Colonic mucosa (tissue), 4 donors: ENCODE measurements at regions not wholly inside any gene's neighbourhood (a gene's known extent, or its start where the extent isn't known, plus 50 kb on each side); places are given as distances from the start of the nearest gene placed in this dataset.
"Not testable (repeated sequence)": the region's sequence is repeated elsewhere in the genome, so short reads cannot be mapped to it uniquely, and the experiment has no call there.

Experiments used
- DNase-seq: peaks from one replicate; pipeline ENCODE4 v3.0.0-alpha.2; 2020
- H3K27ac ChIP-seq: fragments of 200-600 bp; one replicate; pipeline ENCODE4 v1.8.0; 2021
- H3K27me3 ChIP-seq: fragments of 200-600 bp; one replicate; pipeline ENCODE4 v1.8.0; 2021
- H3K36me3 ChIP-seq: fragments of 200-600 bp; one replicate; pipeline ENCODE4 v1.8.0; 2021
- H3K4me1 ChIP-seq: fragments of 200-600 bp; one replicate; pipeline ENCODE4 v1.8.0; 2021; ENCODE audit warnings: mild to moderate bottlenecking
- H3K4me3 ChIP-seq: fragments of 200-600 bp; one replicate; pipeline ENCODE4 v1.8.0; 2021
- H3K9ac ChIP-seq, 2 donors: one replicate each; pipeline ENCODE4 v1.7.0; 2013; ENCODE audit warnings: control low read depth in 2 of 2, low read depth in 2 of 2, low read length in 2 of 2
- H3K9me3 ChIP-seq: fragments of 200-600 bp; one replicate; pipeline ENCODE4 v1.8.0; 2021
- CTCF ChIP-seq: fragments of 200-600 bp; IDR thresholded peaks from one replicate; pipeline ENCODE4 v1.8.0; 2022; ENCODE audit warnings: antibody characterized with exemption, mild to moderate bottlenecking
- intact Hi-C: fragments of 100-400 bp; cut with DNase I; formaldehyde crosslinking; loops from one replicate; pipeline ENCODE4 v1.14.1; 2022
- donor health status: healthy.
- donor health status: DM: no; HTN: no; CAD: no.
- donor health status: DM: no; HTN: no; CAD: no.

- intact Hi-C loops: no loop called here
- no peak for DNase-seq
- no peak overlapping the region for H3K9ac ChIP-seq
These were observed 83.7 kb upstream of the SLC6A11 start for GRCh38 chr3:10732292-10732691.

GRCh38 chr3:10733297-10733696 lies 82.7 kb upstream of the SLC6A11 start:
- Histone ChIP-seq H3K4me3 (no peak overlapping the region), H3K4me1 (no peaks in the 10 kb centered on the region), H3K9ac (no peak overlapping the region), H3K9me3 (peaks cover 8% of the 10 kb centered on the region), H3K27me3 (no peaks in the 10 kb centered on the region), H3K36me3 (no peaks in the 10 kb centered on the region), H3K27ac (no peak overlapping the region)
- intact Hi-C loops: no loop called here
- no peak for TF ChIP-seq CTCF
- DNase-seq: no peak

More at GRCh38 chr3:10732292-10732691, 83.7 kb upstream of the SLC6A11 start:
- TF ChIP-seq CTCF: no peak
- Histone ChIP-seq H3K9me3 (peaks cover 8% of the 10 kb centered on the region), H3K4me1 (no peaks in the 10 kb centered on the region), H3K4me3 (no peak overlapping the region), H3K27ac (no peak overlapping the region), H3K36me3 (no peaks in the 10 kb centered on the region), H3K27me3 (no peaks in the 10 kb centered on the region)

GRCh38 chr3:10736444-10736843 lies 79.6 kb upstream of the SLC6A11 start:
- H3K4me1 ChIP-seq, intact Hi-C loops, DNase-seq, H3K9ac ChIP-seq, H3K27ac ChIP-seq, H3K4me3 ChIP-seq, H3K27me3 ChIP-seq, H3K36me3 ChIP-seq, H3K9me3 ChIP-seq: not testable (repeated sequence)

- Histone ChIP-seq H3K27me3 (no peaks in the 10 kb centered on the region), H3K9ac (no peak overlapping the region), H3K9me3 (peaks cover 8% of the 10 kb centered on the region), H3K27ac (no peak overlapping the region), H3K36me3 (no peaks in the 10 kb centered on the region), H3K4me3 (no peak overlapping the region), H3K4me1 (no peaks in the 10 kb centered on the region)
- intact Hi-C loops: loop anchor here (2.0 kb wide), 1 partner anchor 393 kb away; no protein-coding TSS in a partner anchor
- TF ChIP-seq CTCF: no peak
- DNase-seq: no peak
These were observed 78.2 kb upstream of the SLC6A11 start for GRCh38 chr3:10737785-10738184.

- H3K36me3 ChIP-seq: no peaks in the 10 kb centered on the region
- H3K27me3 ChIP-seq: no peaks in the 10 kb centered on the region
- H3K27ac ChIP-seq: no peak overlapping the region
- DNase-seq: peak; percentile 64
- H3K9ac ChIP-seq: no peak overlapping the region
- no peaks in the 10 kb centered on the region for H3K4me1 ChIP-seq
- intact Hi-C loops: loop anchor here (2.0 kb wide), 1 partner anchor 394 kb away; no protein-coding TSS in a partner anchor
- peaks cover under 1% of the 10 kb centered on the region for H3K9me3 ChIP-seq
- no peak overlapping the region for H3K4me3 ChIP-seq
- peak; percentile 87 for TF ChIP-seq CTCF
These were observed 77.2 kb upstream of the SLC6A11 start for GRCh38 chr3:10738688-10739372.

GRCh38 chr3:10740954-10741353 lies 75.1 kb upstream of the SLC6A11 start:
- TF ChIP-seq CTCF: no peak
- H3K27ac ChIP-seq: no peak overlapping the region
- intact Hi-C loops: no loop called here
- H3K9ac ChIP-seq: no peak overlapping the region
- no peaks in the 10 kb centered on the region for H3K9me3 ChIP-seq
- no peaks in the 10 kb centered on the region for H3K27me3 ChIP-seq
- no peak overlapping the region for H3K4me3 ChIP-seq
- no peaks in the 10 kb centered on the region for H3K4me1 ChIP-seq
- no peaks in the 10 kb centered on the region for H3K36me3 ChIP-seq
- DNase-seq: no peak
